Upper lobe of left lung (tissue), 6 donors: ENCODE measurements at regions not wholly inside any gene's neighbourhood (a gene's known extent, or its start where the extent isn't known, plus 50 kb on each side); places are given as distances from the start of the nearest gene placed in this dataset.
"Not testable (repeated sequence)": the region's sequence is repeated elsewhere in the genome, so short reads cannot be mapped to it uniquely, and the experiment has no call there.

Experiments
- ATAC-seq, 2 donors: fragments of 200-7000 bp; cut with Tn5 transposase; one replicate each; pipeline ENCODE4 v1.9.1; 2022; ENCODE audit warnings: mild to moderate bottlenecking in 2 of 2, moderate library complexity in 2 of 2; ENCODE audit not compliant: low FRiP score in 2 of 2
- DNase-seq, 2 donors: peaks; one replicate each; pipeline ENCODE4 v3.0.0-alpha.2; 2019 to 2020
- H3K27ac ChIP-seq, 4 donors: fragments of 200-600 bp; sonication (generic); one replicate each; pipeline ENCODE4 v1.5.1; 2016 to 2019
- H3K27me3 ChIP-seq, 4 donors: fragments of 200-600 bp; sonication (generic); one replicate each; pipeline ENCODE4 v1.5.1; 2017 to 2019
- H3K36me3 ChIP-seq, 4 donors: fragments of 200-600 bp; sonication (generic); one replicate each; pipeline ENCODE4 v1.5.1; 2016 to 2019
- H3K4me1 ChIP-seq, 4 donors: fragments of 200-600 bp; sonication (generic); one replicate each; pipeline ENCODE4 v1.5.1; 2018 to 2019
- H3K4me3 ChIP-seq, 4 donors: fragments of 200-600 bp; sonication (generic); one replicate each; pipeline ENCODE4 v1.5.1; 2017 to 2019; ENCODE audit warnings: mild to moderate bottlenecking in 2 of 4, moderate library complexity in 1 of 4
- H3K9me3 ChIP-seq, 4 donors: fragments of 200-600 bp; sonication (generic); one replicate each; pipeline ENCODE4 v1.5.1; 2018 to 2019
- CTCF ChIP-seq, 6 experiments: fragments of 450-650 bp in 4 of 6; fragments of 200-600 bp in 2 of 6; sonication (generic) in 2 of 6; IDR thresholded peaks; one replicate each; pipeline ENCODE4 v1.5.1; 2016 to 2019; ENCODE audit warnings: antibody characterized with exemption in 6 of 6
- EP300 ChIP-seq, 4 donors: sonication (generic); formaldehyde crosslinking; IDR thresholded peaks; one replicate each; pipeline ENCODE4 v1.5.1; 2017; ENCODE audit warnings: antibody characterized with exemption in 4 of 4, control low read depth in 2 of 4
- POLR2A ChIP-seq, 4 donors: fragments of 450-650 bp; IDR thresholded peaks; one replicate each; pipeline ENCODE4 v1.5.1; 2016 to 2017; ENCODE audit warnings: antibody characterized with exemption in 4 of 4, mild to moderate bottlenecking in 2 of 4
- POLR2AphosphoS5 ChIP-seq, 2 donors: sonication (generic); formaldehyde crosslinking; IDR thresholded peaks; one replicate each; pipeline ENCODE4 v1.5.1; 2017; ENCODE audit warnings: antibody characterized with exemption in 2 of 2
- WGBS, 2 donors: methylation state at CpG; one replicate each; pipeline ENCODE4 v1.1.5; 2017 to 2018; 5-methylcytosine and 5-hydroxymethylcytosine counted together
- donor health status: DM: no; HTN: no; CAD: no; lungs with moderate emphysema.
- donor health status: DM: no; HTN: yes; CAD: no; lungs with severe emphysema.

GRCh38 chr12:131621701-131622421 lies 89.0 kb upstream of the SFSWAP start:
- no peak overlapping the region for H3K4me3 ChIP-seq
- peaks cover 0 to 6% (median 0%) of the 10 kb centered on the region in 4 donors for H3K4me1 ChIP-seq
- peak in 1 of 2 donors; percentile 17 for ATAC-seq
- no peaks in the 10 kb centered on the region for H3K36me3 ChIP-seq
- WGBS, 2 donors: 37 to 45% methylated on average over 13 to 19 of the region's 19 CpGs
- no peaks in the 10 kb centered on the region for H3K9me3 ChIP-seq
- no peak for TF ChIP-seq CTCF (IDR thresholded peaks at IDR 0.05)
- H3K27me3 ChIP-seq: no peaks in the 10 kb centered on the region
- no peak overlapping the region for H3K27ac ChIP-seq
- no peak for DNase-seq

GRCh38 chr12:131622422-131622955 lies 88.4 kb upstream of the SFSWAP start:
- H3K36me3 ChIP-seq: no peaks in the 10 kb centered on the region
- H3K27me3 ChIP-seq: no peaks in the 10 kb centered on the region
- DNase-seq (no peak), ATAC-seq (no peak)
- no peak overlapping the region for H3K27ac ChIP-seq
- H3K9me3 ChIP-seq: no peaks in the 10 kb centered on the region
- H3K4me1 ChIP-seq: peaks cover 0 to 6% (median 0%) of the 10 kb centered on the region in 4 donors
- TF ChIP-seq POLR2AphosphoS5 (IDR thresholded peaks at IDR 0.05) (no peak), EP300 (IDR thresholded peaks at IDR 0.05) (no peak), POLR2A (IDR thresholded peaks at IDR 0.05) (no peak), CTCF (IDR thresholded peaks at IDR 0.05) (no peak)
- 85 to 88% methylated on average over 5 to 13 of the region's 14 CpGs for WGBS, 2 donors
- H3K4me3 ChIP-seq: no peak overlapping the region

- 76 to 87% methylated on average over 7 to 12 of the region's 15 CpGs for WGBS, 2 donors
- ATAC-seq: peak in 1 of 2 donors; percentile 54
- H3K27me3 ChIP-seq, H3K27ac ChIP-seq, H3K4me1 ChIP-seq, H3K36me3 ChIP-seq, H3K4me3 ChIP-seq, DNase-seq, H3K9me3 ChIP-seq: not testable (repeated sequence)
These were observed 87.2 kb upstream of the SFSWAP start for GRCh38 chr12:131623404-131624368.

GRCh38 chr12:131624369-131624739 lies 86.5 kb upstream of the SFSWAP start:
- H3K36me3 ChIP-seq, H3K4me3 ChIP-seq, H3K27me3 ChIP-seq, H3K27ac ChIP-seq, H3K9me3 ChIP-seq, H3K4me1 ChIP-seq, DNase-seq: not testable (repeated sequence)
- 27 to 38% methylated on average over 1 to 3 of the region's 3 CpGs for WGBS, 2 donors
- peak in 1 of 2 donors; percentile 51 for ATAC-seq

GRCh38 chr12:131624756-131625501 lies 86.0 kb upstream of the SFSWAP start:
- H3K4me1 ChIP-seq, H3K9me3 ChIP-seq, H3K36me3 ChIP-seq, H3K27me3 ChIP-seq, H3K4me3 ChIP-seq, DNase-seq, H3K27ac ChIP-seq: not testable (repeated sequence)
- 15 to 33% methylated on average over 5 to 12 of the region's 12 CpGs for WGBS, 2 donors
- ATAC-seq: peak in 1 of 2 donors; percentile 26

GRCh38 chr12:131625966-131626722 lies 84.7 kb upstream of the SFSWAP start:
- WGBS, 2 donors: 51 to 56% methylated on average over 20 to 21 of the region's 21 CpGs
- H3K4me3 ChIP-seq, H3K27ac ChIP-seq, H3K36me3 ChIP-seq, ATAC-seq, H3K27me3 ChIP-seq, DNase-seq, H3K9me3 ChIP-seq, H3K4me1 ChIP-seq: not testable (repeated sequence)

- DNase-seq: not testable (repeated sequence)
These were observed 83.5 kb upstream of the SFSWAP start for GRCh38 chr12:131627151-131628022.

More at GRCh38 chr12:131627151-131628022, 83.5 kb upstream of the SFSWAP start:
- H3K27me3 ChIP-seq, H3K27ac ChIP-seq, H3K36me3 ChIP-seq, H3K4me3 ChIP-seq, H3K4me1 ChIP-seq, ATAC-seq, H3K9me3 ChIP-seq: not testable (repeated sequence)
- 19 to 33% methylated on average over 6 to 12 of the region's 29 CpGs for WGBS, 2 donors
